Lower leg skin (tissue), 4 donors: ENCODE measurements at regions not wholly inside any gene's neighbourhood (a gene's known extent, or its start where the extent isn't known, plus 50 kb on each side); places are given as distances from the start of the nearest gene placed in this dataset.

Experiments used
- DNase-seq, 2 donors: peaks; one replicate each; pipeline ENCODE4 v3.0.0-alpha.2; 2019; ENCODE audit warnings: low spot score in 2 of 2
- H3K4me3 ChIP-seq: fragments of 200-600 bp; sonication (generic); 2 replicates; pipeline ENCODE4 v1.5.1; 2017; ENCODE audit warnings: mild to moderate bottlenecking, low read depth; ENCODE audit not compliant: poor library complexity, severe bottlenecking
- POLR2A ChIP-seq, 2 donors: fragments of 450-650 bp; IDR thresholded peaks; one replicate each; pipeline ENCODE4 v1.6.1; 2016 to 2017; ENCODE audit warnings: antibody characterized with exemption in 2 of 2, mild to moderate bottlenecking in 1 of 2, moderate library complexity in 1 of 2
- WGBS, 2 donors: methylation state at CpG; one replicate each; pipeline ENCODE4 v1.1.5; 2018; 5-methylcytosine and 5-hydroxymethylcytosine counted together
- intact Hi-C: fragments of 100-400 bp; cut with DNase I; formaldehyde crosslinking; loops from one replicate; pipeline ENCODE4 v1.15.0; 2023; ENCODE audit warnings: low total_unique reads
- TF ChIP-seq, protein P1 (sequence below), 3 donors: fragments of 450-650 bp; IDR thresholded peaks; one replicate each; pipeline ENCODE4 v1.5.1; 2016; ENCODE audit warnings: antibody characterized with exemption in 3 of 3, mild to moderate bottlenecking in 3 of 3, moderate library complexity in 2 of 3

GRCh38 chr6:66362888-66363287 is 655.9 kb upstream of the EYS start:
- no peak overlapping the region for H3K4me3 ChIP-seq
- 82 to 83% methylated on average over 5 to 6 of the region's 6 CpGs for WGBS, 2 donors
- intact Hi-C loops = no loop called here

GRCh38 chr6:66361886-66362285 is 654.9 kb upstream of the EYS start:
- intact Hi-C loops = no loop called here
- no peak for TF ChIP-seq POLR2A (IDR thresholded peaks at IDR 0.05)
- TF ChIP-seq, protein P1, sequence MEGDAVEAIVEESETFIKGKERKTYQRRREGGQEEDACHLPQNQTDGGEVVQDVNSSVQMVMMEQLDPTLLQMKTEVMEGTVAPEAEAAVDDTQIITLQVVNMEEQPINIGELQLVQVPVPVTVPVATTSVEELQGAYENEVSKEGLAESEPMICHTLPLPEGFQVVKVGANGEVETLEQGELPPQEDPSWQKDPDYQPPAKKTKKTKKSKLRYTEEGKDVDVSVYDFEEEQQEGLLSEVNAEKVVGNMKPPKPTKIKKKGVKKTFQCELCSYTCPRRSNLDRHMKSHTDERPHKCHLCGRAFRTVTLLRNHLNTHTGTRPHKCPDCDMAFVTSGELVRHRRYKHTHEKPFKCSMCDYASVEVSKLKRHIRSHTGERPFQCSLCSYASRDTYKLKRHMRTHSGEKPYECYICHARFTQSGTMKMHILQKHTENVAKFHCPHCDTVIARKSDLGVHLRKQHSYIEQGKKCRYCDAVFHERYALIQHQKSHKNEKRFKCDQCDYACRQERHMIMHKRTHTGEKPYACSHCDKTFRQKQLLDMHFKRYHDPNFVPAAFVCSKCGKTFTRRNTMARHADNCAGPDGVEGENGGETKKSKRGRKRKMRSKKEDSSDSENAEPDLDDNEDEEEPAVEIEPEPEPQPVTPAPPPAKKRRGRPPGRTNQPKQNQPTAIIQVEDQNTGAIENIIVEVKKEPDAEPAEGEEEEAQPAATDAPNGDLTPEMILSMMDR (IDR thresholded peaks at IDR 0.05) = no peak
- peak in 1 of 2 donors; percentile 78 for DNase-seq

More at GRCh38 chr6:66362888-66363287, 655.9 kb upstream of the EYS start:
- no peak for DNase-seq
- TF ChIP-seq, protein P1 (IDR thresholded peaks at IDR 0.05) = no peak
- no peak for TF ChIP-seq POLR2A (IDR thresholded peaks at IDR 0.05)

GRCh38 chr6:66357781-66358180 is 650.8 kb upstream of the EYS start:
- intact Hi-C loops = no loop called here
- TF ChIP-seq POLR2A (IDR thresholded peaks at IDR 0.05) = no peak
- TF ChIP-seq, protein P1 (IDR thresholded peaks at IDR 0.05) = no peak
- no peak for DNase-seq
- H3K4me3 ChIP-seq = no peak overlapping the region

More at GRCh38 chr6:66361886-66362285, 654.9 kb upstream of the EYS start:
- H3K4me3 ChIP-seq = no peak overlapping the region
- 72 to 74% methylated on average over 8 of the region's 8 CpGs for WGBS, 2 donors

DNA sequence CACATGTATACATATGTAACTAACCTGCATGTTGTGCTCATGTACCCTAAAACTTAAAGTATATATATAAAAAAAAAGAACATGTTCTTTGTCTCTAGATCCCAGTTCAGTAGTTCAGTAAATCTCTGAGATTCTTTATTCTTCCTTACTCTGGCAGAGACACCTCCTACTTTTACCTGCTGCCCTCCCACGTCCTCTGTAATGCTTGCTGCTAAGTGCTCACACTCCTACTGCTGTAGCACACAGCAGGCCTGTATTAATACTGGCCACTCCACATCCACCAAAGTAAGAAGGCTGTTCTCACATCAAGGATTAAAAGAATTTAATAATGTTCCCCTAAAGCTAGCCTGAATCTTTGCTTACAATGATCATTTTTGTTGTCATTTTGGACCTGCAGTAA is 648.4 kb upstream of the EYS start:
- WGBS, 2 donors = 87 to 89% methylated on average over 1 of the region's 1 CpG
- intact Hi-C loops = no loop called here
- no peak for TF ChIP-seq POLR2A (IDR thresholded peaks at IDR 0.05)
- TF ChIP-seq, protein P1 (IDR thresholded peaks at IDR 0.05) = no peak
- DNase-seq = no peak
- H3K4me3 ChIP-seq = no peak overlapping the region

DNA sequence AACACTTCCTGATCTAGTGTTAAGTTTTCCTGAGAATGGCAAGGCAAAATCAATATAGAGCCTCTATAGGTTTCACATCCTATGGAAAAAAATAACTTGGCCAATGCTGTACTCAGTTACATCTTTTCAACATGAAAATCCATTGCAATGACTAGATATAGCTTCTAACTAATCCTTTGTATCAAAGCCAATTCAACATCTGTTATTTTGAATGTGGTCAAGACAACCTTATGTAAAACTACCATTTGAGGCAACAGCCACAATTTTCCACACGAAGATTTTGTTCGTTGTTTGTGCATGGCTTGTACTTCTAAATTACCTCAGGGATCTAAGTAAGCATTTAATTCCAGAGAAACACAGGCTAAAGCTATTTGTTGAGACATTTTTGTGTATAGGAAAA is 637.8 kb upstream of the EYS start:
- H3K4me3 ChIP-seq = no peak overlapping the region
- WGBS, 2 donors = 43% methylated on average over 2 of the region's 2 CpGs
- intact Hi-C loops = no loop called here
- DNase-seq = no peak
- TF ChIP-seq, protein P1 (IDR thresholded peaks at IDR 0.05) = no peak
- TF ChIP-seq POLR2A (IDR thresholded peaks at IDR 0.05) = no peak

- H3K4me3 ChIP-seq = no peak overlapping the region
- 39 to 61% methylated on average over 1 of the region's 1 CpG for WGBS, 2 donors
- no peak for DNase-seq
- intact Hi-C loops = no loop called here
- no peak for TF ChIP-seq POLR2A (IDR thresholded peaks at IDR 0.05)
- TF ChIP-seq, protein P1 (IDR thresholded peaks at IDR 0.05) = no peak
Measured at GRCh38 chr6:66340736-66341135, 633.7 kb upstream of the EYS start.
